ENCODE measurements at regions not wholly inside any gene's neighbourhood (a gene's known extent, or its start where the extent isn't known, plus 50 kb on each side); places are given as distances from the start of the nearest gene placed in this dataset.
"Not testable (repeated sequence)": the region's sequence is repeated elsewhere in the genome, so short reads cannot be mapped to it uniquely, and the experiment has no call there.

- DNase-seq, result no peak
These were observed 199.3 kb downstream of the TMA16 start for GRCh38 chr4:163693776-163694175.

GRCh38 chr4:163694385-163694784 is 199.9 kb downstream of the TMA16 start:
- no peak for DNase-seq

- DNase-seq, result no peak
These were observed 202.6 kb downstream of the TMA16 start for GRCh38 chr4:163697121-163697520.

GRCh38 chr4:163700383-163700782 is 205.9 kb downstream of the TMA16 start:
- not testable (repeated sequence) for DNase-seq

GRCh38 chr4:163701916-163702315 is 207.4 kb downstream of the TMA16 start:
- no peak for DNase-seq

GRCh38 chr4:163702736-163703135 is 208.2 kb downstream of the TMA16 start:
- DNase-seq, result no peak

GRCh38 chr4:163703251-163703650 is 208.8 kb downstream of the TMA16 start:
- DNase-seq, result no peak

GRCh38 chr4:163707873-163708272 is 213.4 kb downstream of the TMA16 start:
- DNase-seq, result no peak

GRCh38 chr4:163709601-163710000 is 215.1 kb downstream of the TMA16 start:
- DNase-seq, result no peak

GRCh38 chr4:163710158-163710557 is 215.7 kb downstream of the TMA16 start:
- DNase-seq, result no peak

- DNase-seq, result not testable (repeated sequence)
These were observed 230.0 kb downstream of the TMA16 start for GRCh38 chr4:163724495-163724894.

- no peak for DNase-seq
These were observed 232.2 kb downstream of the TMA16 start for GRCh38 chr4:163726641-163727040.

- DNase-seq, result no peak
These were observed 236.6 kb downstream of the TMA16 start for GRCh38 chr4:163731071-163731470.

- no peak for DNase-seq
These were observed 238.0 kb downstream of the TMA16 start for GRCh38 chr4:163732473-163732872.

- no peak for DNase-seq
These were observed 242.4 kb downstream of the TMA16 start for GRCh38 chr4:163736876-163737275.

- not testable (repeated sequence) for DNase-seq
These were observed 243.4 kb downstream of the TMA16 start for GRCh38 chr4:163737846-163738245.

- no peak for DNase-seq
These were observed 244.0 kb downstream of the TMA16 start for GRCh38 chr4:163738521-163738920.

GRCh38 chr4:163744861-163745260 is 250.4 kb downstream of the TMA16 start:
- no peak for DNase-seq

- no peak for DNase-seq
These were observed 252.8 kb downstream of the TMA16 start for GRCh38 chr4:163747293-163747692.

GRCh38 chr4:163747886-163748285 is 253.4 kb downstream of the TMA16 start:
- no peak for DNase-seq

GRCh38 chr4:163748449-163748848 is 254.0 kb downstream of the TMA16 start:
- DNase-seq, result no peak

GRCh38 chr4:163755013-163755412 is 260.5 kb downstream of the TMA16 start:
- no peak for DNase-seq

- DNase-seq, result no peak
These were observed 262.7 kb downstream of the TMA16 start for GRCh38 chr4:163757219-163757618.

GRCh38 chr4:163758032-163758431 is 263.5 kb downstream of the TMA16 start:
- no peak for DNase-seq

GRCh38 chr4:163762741-163763140 is 268.3 kb downstream of the TMA16 start:
- DNase-seq, result no peak

- no peak for DNase-seq
These were observed 270.1 kb downstream of the TMA16 start for GRCh38 chr4:163764569-163764968.
